Panc1 (cell line): ENCODE measurements at regions not wholly inside any gene's neighbourhood (a gene's known extent, or its start where the extent isn't known, plus 50 kb on each side); places are given as distances from the start of the nearest gene placed in this dataset.

Experiments used
- ATAC-seq: fragments of 200-7000 bp; cut with Tn5 transposase; 2 replicates; pipeline ENCODE4 v1.9.1; 2020; ENCODE audit warnings: mild to moderate bottlenecking, moderate library complexity
- BruUV-seq: library from RNA; stranded (reverse); fragments of 400-500 nt; replicated peaks from 2 replicates; lab custom pipeline; 2021; lab: Mats Ljungman, UMichigan
- CTCF ChIA-PET: fragments of 300-600 bp; sonication (Branson Sonifier 250); formaldehyde crosslinking; loops from one replicate; lab custom pipeline; 2022; ENCODE audit warnings: antibody characterized with exemption; lab: Charles Lee
- POLR2A ChIA-PET: fragments of 300-600 bp; sonication (Branson Sonifier 250); formaldehyde crosslinking; loops from one replicate; lab custom pipeline; 2022; ENCODE audit warnings: antibody characterized with exemption; lab: Charles Lee
- DNase-seq: peaks from one replicate; pipeline ENCODE4 v3.0.0-alpha.2; 2010; ENCODE audit warnings: low read depth, low spot score
- H3K27ac ChIP-seq: 2 replicates; pipeline ENCODE4 v1.5.1; 2011; ENCODE audit warnings: mild to moderate bottlenecking, low read length, inconsistent platforms
- H3K27me3 ChIP-seq: fragments of 200-500 bp; sonication (Bioruptor generic); 2 replicates; pipeline ENCODE4 v1.6.0; 2014; ENCODE audit warnings: low read length, inconsistent platforms; ENCODE audit not compliant: control insufficient read depth, insufficient read depth
- H3K36me3 ChIP-seq: fragments of 200-500 bp; sonication (Bioruptor generic); 2 replicates; pipeline ENCODE4 v1.5.1; 2014; ENCODE audit warnings: inconsistent platforms, mild to moderate bottlenecking, low read length, moderate library complexity; ENCODE audit not compliant: control insufficient read depth, insufficient read depth
- H3K4me1 ChIP-seq: 2 replicates; pipeline ENCODE4 v1.5.1; 2011; ENCODE audit warnings: inconsistent platforms, mild to moderate bottlenecking, low read length, moderate library complexity; ENCODE audit not compliant: control insufficient read depth, insufficient read depth
- H3K4me3 ChIP-seq, 2 experiments: 2 replicates each; pipeline ENCODE4 v1.5.1; 2011 to 2012; ENCODE audit warnings: low read depth in 2 of 2, low read length in 2 of 2, mild to moderate bottlenecking in 2 of 2, inconsistent platforms in 1 of 2, moderate library complexity in 1 of 2
- H3K9me3 ChIP-seq: fragments of 200-500 bp; sonication (Bioruptor generic); 2 replicates; pipeline ENCODE4 v1.5.1; 2014; ENCODE audit warnings: low read depth, mild to moderate bottlenecking, inconsistent platforms, low read length, moderate library complexity; ENCODE audit not compliant: control insufficient read depth, insufficient read depth
- CTCF ChIP-seq: fragments of 450-650 bp; IDR thresholded peaks from 2 replicates; pipeline ENCODE4 v1.5.1; 2017; ENCODE audit warnings: mild to moderate bottlenecking
- POLR2AphosphoS5 ChIP-seq: IDR thresholded peaks from 2 replicates; pipeline ENCODE4 v1.6.1; 2012; ENCODE audit warnings: mild to moderate bottlenecking, low read depth, low read length, moderate library complexity
- SIN3A ChIP-seq: IDR thresholded peaks from 2 replicates; pipeline ENCODE4 v1.6.1; 2012; ENCODE audit warnings: low read depth, mild to moderate bottlenecking, low read length, moderate library complexity, borderline replicate concordance; ENCODE audit not compliant: insufficient read depth
- TCF7L2 ChIP-seq: IDR thresholded peaks from 2 replicates; pipeline ENCODE4 v1.6.1; 2011; ENCODE audit warnings: mild to moderate bottlenecking, low read depth, low read length, inconsistent platforms
- in situ Hi-C: cut with HindIII; loops from 2 replicates; pipeline ENCODE4 v1.10.0; 2016; ENCODE audit warnings: low sequenced_read_pairs, low pct_unique_long_range_greater_than_20kb
- intact Hi-C: fragments of 100-400 bp; cut with micrococcal nuclease; formaldehyde crosslinking; loops from one replicate; pipeline ENCODE4 v1.10.0; 2022; ENCODE audit not compliant: unreplicated experiment
- TF ChIP-seq, protein P1 (sequence below), 2 experiments: IDR thresholded peaks; 2 replicates each; pipeline ENCODE4 v1.6.1; 2011 to 2012; ENCODE audit warnings: low read depth in 2 of 2, control low read depth in 1 of 2, low read length in 1 of 2, mild to moderate bottlenecking in 1 of 2, moderate library complexity in 1 of 2; ENCODE audit not compliant: insufficient read depth in 1 of 2

GRCh38 chr2:118677546-118677945, 169.9 kb downstream of the EN1 start:
- intact Hi-C loops, result no loop called here
- ATAC-seq (no peak), DNase-seq (no peak)
- no peaks in the 10 kb centered on the region for H3K27me3 ChIP-seq
- ChIA-PET POLR2A (no interaction called here), CTCF (no interaction called here)
- no peak for TF ChIP-seq TCF7L2
- TF ChIP-seq CTCF, result no peak
- TF ChIP-seq, protein P1, sequence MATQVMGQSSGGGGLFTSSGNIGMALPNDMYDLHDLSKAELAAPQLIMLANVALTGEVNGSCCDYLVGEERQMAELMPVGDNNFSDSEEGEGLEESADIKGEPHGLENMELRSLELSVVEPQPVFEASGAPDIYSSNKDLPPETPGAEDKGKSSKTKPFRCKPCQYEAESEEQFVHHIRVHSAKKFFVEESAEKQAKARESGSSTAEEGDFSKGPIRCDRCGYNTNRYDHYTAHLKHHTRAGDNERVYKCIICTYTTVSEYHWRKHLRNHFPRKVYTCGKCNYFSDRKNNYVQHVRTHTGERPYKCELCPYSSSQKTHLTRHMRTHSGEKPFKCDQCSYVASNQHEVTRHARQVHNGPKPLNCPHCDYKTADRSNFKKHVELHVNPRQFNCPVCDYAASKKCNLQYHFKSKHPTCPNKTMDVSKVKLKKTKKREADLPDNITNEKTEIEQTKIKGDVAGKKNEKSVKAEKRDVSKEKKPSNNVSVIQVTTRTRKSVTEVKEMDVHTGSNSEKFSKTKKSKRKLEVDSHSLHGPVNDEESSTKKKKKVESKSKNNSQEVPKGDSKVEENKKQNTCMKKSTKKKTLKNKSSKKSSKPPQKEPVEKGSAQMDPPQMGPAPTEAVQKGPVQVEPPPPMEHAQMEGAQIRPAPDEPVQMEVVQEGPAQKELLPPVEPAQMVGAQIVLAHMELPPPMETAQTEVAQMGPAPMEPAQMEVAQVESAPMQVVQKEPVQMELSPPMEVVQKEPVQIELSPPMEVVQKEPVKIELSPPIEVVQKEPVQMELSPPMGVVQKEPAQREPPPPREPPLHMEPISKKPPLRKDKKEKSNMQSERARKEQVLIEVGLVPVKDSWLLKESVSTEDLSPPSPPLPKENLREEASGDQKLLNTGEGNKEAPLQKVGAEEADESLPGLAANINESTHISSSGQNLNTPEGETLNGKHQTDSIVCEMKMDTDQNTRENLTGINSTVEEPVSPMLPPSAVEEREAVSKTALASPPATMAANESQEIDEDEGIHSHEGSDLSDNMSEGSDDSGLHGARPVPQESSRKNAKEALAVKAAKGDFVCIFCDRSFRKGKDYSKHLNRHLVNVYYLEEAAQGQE (IDR thresholded peaks at IDR 0.05; ENCODE audit: insufficient read depth in 1 of 2, low read depth in 2 of 2, low read length in 1 of 2), result no peak
- TF ChIP-seq POLR2AphosphoS5, result no peak
- TF ChIP-seq SIN3A, result no peak
- H3K27ac ChIP-seq, result no peak overlapping the region
- H3K4me3 ChIP-seq, result no peak overlapping the region
- no peaks in the 10 kb centered on the region for H3K9me3 ChIP-seq
- no TSS peak for BruUV-seq
- in situ Hi-C loops, result no loop called here
- no peaks in the 10 kb centered on the region for H3K4me1 ChIP-seq
- no peaks in the 10 kb centered on the region for H3K36me3 ChIP-seq

DNA sequence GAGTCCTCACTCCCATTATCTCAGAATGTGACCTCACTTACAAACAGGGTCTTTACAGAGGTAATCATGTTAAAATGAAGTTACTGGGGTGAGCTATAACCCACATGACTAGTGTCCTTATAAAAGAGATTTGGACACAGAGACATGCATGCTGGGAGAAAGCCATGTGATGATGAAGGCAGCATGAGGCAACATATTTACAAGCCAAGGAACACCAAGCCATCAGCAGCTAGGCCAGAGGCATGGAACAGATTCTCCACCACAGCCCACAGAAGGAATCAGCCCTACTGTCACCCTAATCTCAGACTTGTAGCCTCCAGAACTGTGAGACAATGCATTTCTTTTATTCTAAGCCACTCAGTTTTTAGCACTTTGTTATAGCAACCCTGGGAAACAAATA, 171.9 kb downstream of the EN1 start:
- Histone ChIP-seq H3K4me1 (no peaks in the 10 kb centered on the region), H3K27ac (no peak overlapping the region), H3K9me3 (no peaks in the 10 kb centered on the region), H3K36me3 (no peaks in the 10 kb centered on the region), H3K27me3 (no peaks in the 10 kb centered on the region), H3K4me3 (no peak overlapping the region)
- CTCF ChIA-PET, result no interaction called here
- no TSS peak for BruUV-seq
- DNase-seq (no peak), ATAC-seq (no peak)
- no peak for TF ChIP-seq POLR2AphosphoS5
- TF ChIP-seq CTCF, result no peak
- TF ChIP-seq TCF7L2, result no peak
- no peak for TF ChIP-seq SIN3A
- TF ChIP-seq, protein P1 (IDR thresholded peaks at IDR 0.05; ENCODE audit: insufficient read depth in 1 of 2, low read depth in 2 of 2, low read length in 1 of 2), result no peak
- POLR2A ChIA-PET, result no interaction called here
- intact Hi-C loops, result no loop called here
- in situ Hi-C loops, result no loop called here
